Transverse colon (tissue), 4 donors: ENCODE measurements at regions not wholly inside any gene's neighbourhood (a gene's known extent, or its start where the extent isn't known, plus 50 kb on each side); places are given as distances from the start of the nearest gene placed in this dataset.

ENCODE experiments used
- CTCF ChIP-seq, 5 experiments: fragments of 200-600 bp in 3 of 5; fragments of 450-650 bp in 2 of 5; sonication (generic) in 3 of 5; IDR thresholded peaks; 1 replicate in 2 of 5; 2 replicates in 3 of 5; pipeline ENCODE4 v1.5.1; 2016 to 2017; ENCODE audit warnings: antibody characterized with exemption in 5 of 5, inconsistent platforms in 3 of 5, mild to moderate bottlenecking in 2 of 5, moderate library complexity in 1 of 5
- EP300 ChIP-seq: sonication (generic); formaldehyde crosslinking; IDR thresholded peaks from one replicate; pipeline ENCODE4 v1.6.1; 2017; ENCODE audit warnings: antibody characterized with exemption, low read depth
- POLR2A ChIP-seq: fragments of 450-650 bp; IDR thresholded peaks from one replicate; pipeline ENCODE4 v1.6.1; 2016; ENCODE audit warnings: antibody characterized with exemption, mild to moderate bottlenecking, moderate library complexity
- POLR2AphosphoS5 ChIP-seq, 3 donors: sonication (generic); formaldehyde crosslinking; IDR thresholded peaks; one replicate each; pipeline ENCODE4 v1.6.1; 2016; ENCODE audit warnings: antibody characterized with exemption in 3 of 3

DNA sequence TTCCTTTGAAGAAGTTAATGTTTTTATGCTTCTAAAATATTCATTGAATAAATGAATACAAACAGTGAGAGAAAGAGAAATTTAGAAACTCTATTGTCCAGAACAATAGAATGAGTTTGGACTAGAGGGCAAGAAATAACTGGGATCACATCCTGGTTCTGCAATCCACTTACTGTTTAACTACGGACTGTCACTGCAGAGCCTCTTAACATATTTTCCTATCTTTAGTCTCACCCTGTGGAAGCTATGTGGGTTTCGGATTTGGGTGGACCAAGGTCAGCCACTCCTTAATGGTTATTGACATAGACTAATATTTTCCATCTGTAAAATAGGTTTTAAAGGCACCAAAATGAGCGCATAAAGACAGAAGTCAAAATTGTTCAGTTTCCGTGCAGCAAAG lies 116.6 kb downstream of the UBE2U start:
- TF ChIP-seq CTCF (IDR thresholded peaks at IDR 0.05), result no peak
- TF ChIP-seq EP300, result no peak
- TF ChIP-seq POLR2A, result no peak
- no peak for TF ChIP-seq POLR2AphosphoS5 (IDR thresholded peaks at IDR 0.05)
